ENCODE measurements at regions not wholly inside any gene's neighbourhood (a gene's known extent, or its start where the extent isn't known, plus 50 kb on each side); places are given as distances from the start of the nearest gene placed in this dataset.

- Histone ChIP-seq H3K27me3 (replicated peaks; ENCODE audit: insufficient read depth) (no peaks in the 10 kb centered on the region), H3K9me3 (no peaks in the 10 kb centered on the region), H3K36me3 (no peaks in the 10 kb centered on the region), H3K4me1 (replicated peaks) (no peaks in the 10 kb centered on the region), H3K27ac (no peak overlapping the region), H3K4me3 (no peak overlapping the region)
- DNase-seq (ENCODE audit: low spot score) = no peak
- 90% methylated on average over 5 of the region's 5 CpGs for WGBS
- intact Hi-C loops (cut with DNase I) = no loop called here
- TF ChIP-seq POLR2AphosphoS5 (IDR thresholded peaks at IDR 0.05) (no peak), POLR2A (IDR thresholded peaks at IDR 0.05) (no peak), CTCF (IDR thresholded peaks at IDR 0.05) (no peak)
Measured at GRCh38 chr5:56346044-56346710, 113.0 kb upstream of the ANKRD55 start.

DNA sequence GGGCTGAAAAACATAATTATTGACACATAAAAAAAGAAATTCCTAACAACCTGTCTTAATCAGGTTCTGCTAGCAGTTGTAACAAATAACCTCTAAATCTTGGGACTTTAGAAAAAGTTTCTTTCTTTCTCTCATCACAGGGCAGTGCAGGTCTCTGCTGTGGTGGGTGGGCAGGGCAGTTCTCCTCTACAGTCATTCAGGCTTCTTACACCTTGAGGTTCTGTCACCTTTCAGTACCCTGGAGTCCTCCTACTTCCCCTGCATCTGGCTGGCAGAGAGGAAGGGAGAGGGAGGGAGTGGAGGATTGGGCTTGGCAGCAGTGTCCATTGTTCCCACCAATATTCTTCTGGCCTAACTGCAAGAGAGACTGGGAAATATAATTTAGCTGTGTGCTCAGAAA, 112.2 kb upstream of the ANKRD55 start:
- intact Hi-C loops (cut with DNase I) = no loop called here

GRCh38 chr5:56344594-56344993, 111.5 kb upstream of the ANKRD55 start:
- no peak for DNase-seq (ENCODE audit: low spot score)
- Histone ChIP-seq H3K9me3 (no peaks in the 10 kb centered on the region), H3K4me3 (no peak overlapping the region), H3K27ac (no peak overlapping the region), H3K4me1 (replicated peaks) (no peaks in the 10 kb centered on the region), H3K27me3 (replicated peaks; ENCODE audit: insufficient read depth) (no peaks in the 10 kb centered on the region), H3K36me3 (no peaks in the 10 kb centered on the region)
- 93% methylated on average over 1 of the region's 1 CpG for WGBS
- intact Hi-C loops (cut with DNase I) = no loop called here
- no peak for TF ChIP-seq POLR2AphosphoS5 (IDR thresholded peaks at IDR 0.05)
- TF ChIP-seq CTCF (IDR thresholded peaks at IDR 0.05) = no peak
- TF ChIP-seq POLR2A (IDR thresholded peaks at IDR 0.05) = no peak

More for the DNA sequence above, 112.2 kb upstream of the ANKRD55 start:
- no peaks in the 10 kb centered on the region for H3K9me3 ChIP-seq
- DNase-seq (ENCODE audit: low spot score) = no peak
- no peak for TF ChIP-seq CTCF (IDR thresholded peaks at IDR 0.05)
- no peak for TF ChIP-seq POLR2A (IDR thresholded peaks at IDR 0.05)
- TF ChIP-seq POLR2AphosphoS5 (IDR thresholded peaks at IDR 0.05) = no peak
- H3K27ac ChIP-seq = no peak overlapping the region
- H3K4me1 ChIP-seq (replicated peaks) = no peaks in the 10 kb centered on the region
- no peak overlapping the region for H3K4me3 ChIP-seq
- H3K27me3 ChIP-seq (replicated peaks; ENCODE audit: insufficient read depth) = no peaks in the 10 kb centered on the region
- no peaks in the 10 kb centered on the region for H3K36me3 ChIP-seq

DNA sequence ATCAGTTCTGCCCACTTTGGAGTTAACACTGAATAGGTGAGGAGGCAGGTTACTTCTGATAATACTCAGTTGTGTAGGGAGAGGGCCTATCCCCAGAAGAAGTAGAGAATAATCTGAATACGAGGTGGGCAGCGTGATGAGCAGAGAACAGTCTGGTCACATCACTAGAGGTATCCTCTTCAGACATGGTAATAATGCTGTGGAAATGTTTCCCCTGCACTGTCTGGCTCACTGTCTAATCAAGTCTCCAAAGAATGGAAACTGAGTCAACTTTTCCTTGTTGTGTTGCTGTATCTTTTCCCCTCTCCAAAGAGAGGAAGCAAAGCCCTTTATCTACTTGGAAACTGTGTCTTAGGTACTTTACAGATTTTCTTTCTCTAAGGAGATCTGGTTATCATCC, 110.9 kb upstream of the ANKRD55 start:
- no peak for DNase-seq (ENCODE audit: low spot score)
- intact Hi-C loops (cut with DNase I) = no loop called here
- no peak for TF ChIP-seq POLR2AphosphoS5 (IDR thresholded peaks at IDR 0.05)
- TF ChIP-seq POLR2A (IDR thresholded peaks at IDR 0.05) = no peak
- TF ChIP-seq CTCF (IDR thresholded peaks at IDR 0.05) = no peak
- 95% methylated on average over 2 of the region's 2 CpGs for WGBS
- H3K36me3 ChIP-seq = no peaks in the 10 kb centered on the region
- no peak overlapping the region for H3K4me3 ChIP-seq
- H3K27ac ChIP-seq = no peak overlapping the region
- no peaks in the 10 kb centered on the region for H3K9me3 ChIP-seq
- H3K27me3 ChIP-seq (replicated peaks; ENCODE audit: insufficient read depth) = no peaks in the 10 kb centered on the region
- no peaks in the 10 kb centered on the region for H3K4me1 ChIP-seq (replicated peaks)

DNA sequence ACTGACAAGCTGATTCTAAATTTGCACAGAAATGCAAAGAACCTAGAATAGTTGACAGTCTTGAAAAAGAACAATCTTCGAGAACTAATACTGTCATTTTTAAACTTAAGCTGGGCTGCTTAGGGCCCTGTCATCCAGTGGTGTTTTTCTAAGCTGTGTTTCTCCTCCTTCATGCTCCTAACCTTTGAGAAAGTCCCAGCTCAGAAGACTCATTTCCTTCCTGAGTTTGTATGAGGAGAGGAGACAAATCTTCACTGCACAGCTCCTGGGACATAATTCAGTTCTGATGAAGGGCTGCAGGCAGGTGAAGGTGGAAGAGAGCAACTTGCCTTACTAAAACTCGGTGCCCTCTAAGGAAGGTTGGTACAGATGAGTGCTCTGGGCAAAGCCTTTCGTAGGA, 109.5 kb upstream of the ANKRD55 start:
- TF ChIP-seq POLR2AphosphoS5 (IDR thresholded peaks at IDR 0.05) (no peak), CTCF (IDR thresholded peaks at IDR 0.05) (no peak), POLR2A (IDR thresholded peaks at IDR 0.05) (no peak)
- Histone ChIP-seq H3K9me3 (no peaks in the 10 kb centered on the region), H3K27me3 (replicated peaks; ENCODE audit: insufficient read depth) (no peaks in the 10 kb centered on the region), H3K4me3 (no peak overlapping the region), H3K4me1 (replicated peaks) (no peaks in the 10 kb centered on the region), H3K36me3 (no peaks in the 10 kb centered on the region), H3K27ac (no peak overlapping the region)
- 96% methylated on average over 3 of the region's 3 CpGs for WGBS
- intact Hi-C loops (cut with DNase I) = no loop called here
- no peak for DNase-seq (ENCODE audit: low spot score)

Measured in prostate gland (tissue), 2 donors.